ENCODE measurements at regions not wholly inside any gene's neighbourhood (a gene's known extent, or its start where the extent isn't known, plus 50 kb on each side); places are given as distances from the start of the nearest gene placed in this dataset.

GRCh38 chr5:164071671-164072070, 566.3 kb downstream of the MAT2B start:
- no peak for DNase-seq (ENCODE audit: low read depth)
- no peak for TF ChIP-seq CTCF (IDR thresholded peaks at IDR 0.05; ENCODE audit: low read depth, low read length, missing control alignments)
- no peak overlapping the region for H3K4me3 ChIP-seq (ENCODE audit: low read depth, low read length)
- in situ Hi-C loops (cut with HindIII; ENCODE audit: low sequenced_read_pairs): no loop called here

GRCh38 chr5:164073081-164073480, 567.7 kb downstream of the MAT2B start:
- no peak overlapping the region for H3K4me3 ChIP-seq (ENCODE audit: low read depth, low read length)
- in situ Hi-C loops (cut with HindIII; ENCODE audit: low sequenced_read_pairs): no loop called here
- TF ChIP-seq CTCF (IDR thresholded peaks at IDR 0.05; ENCODE audit: low read depth, low read length, missing control alignments): no peak
- no peak for DNase-seq (ENCODE audit: low read depth)

GRCh38 chr5:164076556-164076955, 571.1 kb downstream of the MAT2B start:
- no peak overlapping the region for H3K4me3 ChIP-seq (ENCODE audit: low read depth, low read length)
- no peak for DNase-seq (ENCODE audit: low read depth)
- TF ChIP-seq CTCF (IDR thresholded peaks at IDR 0.05; ENCODE audit: low read depth, low read length, missing control alignments): no peak
- in situ Hi-C loops (cut with HindIII; ENCODE audit: low sequenced_read_pairs): no loop called here

- DNase-seq (ENCODE audit: low read depth): no peak
- no peak for TF ChIP-seq CTCF (IDR thresholded peaks at IDR 0.05; ENCODE audit: low read depth, low read length, missing control alignments)
- in situ Hi-C loops (cut with HindIII; ENCODE audit: low sequenced_read_pairs): no loop called here
- no peak overlapping the region for H3K4me3 ChIP-seq (ENCODE audit: low read depth, low read length)
Observed at GRCh38 chr5:164090358-164090757, 584.9 kb downstream of the MAT2B start.

DNA sequence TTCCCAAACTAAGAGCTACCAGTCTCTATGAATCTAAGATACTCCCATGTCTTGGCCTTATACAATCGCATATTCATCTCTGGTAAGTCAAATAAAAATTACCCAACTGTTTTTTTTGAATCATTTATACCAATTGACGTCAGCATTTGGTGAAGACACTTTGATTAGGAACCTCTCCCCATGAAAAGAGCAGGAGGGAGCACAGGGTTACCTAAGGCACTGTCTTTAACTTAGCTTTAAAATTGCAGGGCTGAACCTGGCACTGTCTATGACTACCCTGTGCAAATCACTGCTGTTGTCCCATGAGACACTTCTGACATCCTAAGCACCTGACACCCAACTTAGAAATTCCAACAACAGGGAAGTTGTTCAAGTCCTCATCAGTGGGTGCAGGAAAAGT, 586.4 kb downstream of the MAT2B start:
- H3K4me3 ChIP-seq (ENCODE audit: low read depth, low read length): no peak overlapping the region
- in situ Hi-C loops (cut with HindIII; ENCODE audit: low sequenced_read_pairs): no loop called here
- no peak for DNase-seq (ENCODE audit: low read depth)
- no peak for TF ChIP-seq CTCF (IDR thresholded peaks at IDR 0.05; ENCODE audit: low read depth, low read length, missing control alignments)

- no peak for DNase-seq (ENCODE audit: low read depth)
- H3K4me3 ChIP-seq (ENCODE audit: low read depth, low read length): no peak overlapping the region
- in situ Hi-C loops (cut with HindIII; ENCODE audit: low sequenced_read_pairs): no loop called here
- no peak for TF ChIP-seq CTCF (IDR thresholded peaks at IDR 0.05; ENCODE audit: low read depth, low read length, missing control alignments)
Observed at GRCh38 chr5:164094291-164094690, 588.9 kb downstream of the MAT2B start.

GRCh38 chr5:164097749-164098148, 592.3 kb downstream of the MAT2B start:
- DNase-seq (ENCODE audit: low read depth): peak; percentile 5
- in situ Hi-C loops (cut with HindIII; ENCODE audit: low sequenced_read_pairs): no loop called here
- no peak for TF ChIP-seq CTCF (IDR thresholded peaks at IDR 0.05; ENCODE audit: low read depth, low read length, missing control alignments)
- H3K4me3 ChIP-seq (ENCODE audit: low read depth, low read length): no peak overlapping the region

Measured in astrocyte of the cerebellum (primary cell).